SIG-M5 treated with dmso at 0.1 percent for 504 hours (cell line): ENCODE measurements at regions not wholly inside any gene's neighbourhood (a gene's known extent, or its start where the extent isn't known, plus 50 kb on each side); places are given as distances from the start of the nearest gene placed in this dataset.
A peak's percentile ranks its signal among the peaks of the same experiment; 100 is the strongest.
"Not testable (repeated sequence)": the region's sequence is repeated elsewhere in the genome, so short reads cannot be mapped to it uniquely, and the experiment has no call there.

Experiments used
- DNase-seq: peaks from one replicate; lab custom pipeline; 2025; ENCODE audit not compliant: unreplicated experiment; lab: John Stamatoyannopoulos, UW

DNA sequence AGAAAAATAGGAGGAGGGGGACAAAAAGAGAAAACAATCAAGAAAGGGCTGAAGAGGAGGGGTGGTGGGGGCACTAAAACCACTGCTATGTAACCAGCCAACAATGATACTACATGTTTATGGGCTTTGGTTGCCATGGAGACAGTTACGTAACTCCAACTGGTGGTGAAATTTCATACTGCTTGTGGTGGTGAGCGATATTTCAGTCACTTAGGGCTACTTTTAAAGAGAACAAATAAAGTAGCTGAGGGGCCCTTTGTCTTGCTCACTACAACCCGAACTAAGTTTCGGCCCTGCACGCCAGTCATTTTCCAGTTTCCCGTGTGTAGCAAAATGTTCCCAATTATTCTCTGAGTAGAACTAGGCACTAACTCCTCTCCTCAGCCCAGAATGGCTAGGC, 275.2 kb upstream of the EDA2R start:
- DNase-seq: peak; percentile 77

DNA sequence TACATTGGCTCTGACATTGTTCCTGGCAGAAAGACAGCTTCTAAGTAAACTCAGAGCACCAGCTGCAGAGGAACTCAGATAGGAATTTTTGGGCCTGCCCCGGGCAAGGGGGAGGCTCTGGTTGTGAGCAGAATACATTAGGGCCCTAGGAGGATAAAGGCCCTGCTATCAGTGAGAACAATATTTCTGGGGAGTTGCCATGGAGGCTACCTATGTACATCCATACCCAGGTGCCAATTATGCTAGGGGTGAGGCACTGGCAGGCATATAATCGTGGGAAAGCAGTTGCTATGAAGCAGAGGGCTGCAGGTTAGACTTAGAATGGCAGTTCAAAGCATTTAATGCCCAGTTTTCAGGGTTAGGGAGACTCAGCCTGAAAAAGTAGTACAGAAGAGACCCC, 273.5 kb upstream of the EDA2R start:
- no peak for DNase-seq

DNA sequence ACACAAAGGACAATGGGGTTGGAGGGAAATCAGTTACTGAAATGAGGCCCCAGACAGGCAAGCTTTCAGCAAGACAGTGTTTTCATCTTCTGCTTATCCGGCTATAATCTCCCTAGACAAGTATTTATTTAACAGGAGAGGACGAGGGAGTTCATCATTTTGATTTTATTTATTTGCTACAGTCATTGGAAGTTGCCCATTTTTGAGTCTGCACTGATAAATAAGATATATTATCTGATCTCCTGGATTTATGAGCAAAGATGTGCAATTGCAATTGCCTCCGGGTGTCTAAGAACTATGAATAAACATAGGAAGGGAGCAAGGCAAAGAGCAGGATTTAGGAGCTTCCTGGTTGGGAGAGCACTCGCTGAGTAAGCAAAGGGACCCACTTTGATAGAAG, 263.2 kb upstream of the EDA2R start:
- DNase-seq: no peak

DNA sequence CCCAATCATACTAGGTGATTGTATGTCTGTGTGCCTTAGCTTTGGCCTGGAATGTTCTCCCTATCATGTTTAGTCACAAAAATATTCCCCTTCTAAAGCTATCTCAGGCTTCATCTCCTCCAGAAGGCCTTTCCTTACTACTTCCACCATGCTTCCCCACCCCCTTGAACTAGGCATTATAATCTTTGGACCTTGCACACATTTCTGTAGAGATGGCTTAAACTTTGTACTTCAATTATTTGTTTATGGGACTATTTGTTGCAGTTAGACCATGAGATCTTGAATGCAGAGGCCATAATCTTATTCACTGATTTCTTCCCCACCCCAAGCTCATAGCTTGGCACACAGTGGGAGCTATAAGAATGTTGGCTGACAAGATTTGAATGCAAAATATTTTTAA, 262.0 kb upstream of the EDA2R start:
- no peak for DNase-seq

DNA sequence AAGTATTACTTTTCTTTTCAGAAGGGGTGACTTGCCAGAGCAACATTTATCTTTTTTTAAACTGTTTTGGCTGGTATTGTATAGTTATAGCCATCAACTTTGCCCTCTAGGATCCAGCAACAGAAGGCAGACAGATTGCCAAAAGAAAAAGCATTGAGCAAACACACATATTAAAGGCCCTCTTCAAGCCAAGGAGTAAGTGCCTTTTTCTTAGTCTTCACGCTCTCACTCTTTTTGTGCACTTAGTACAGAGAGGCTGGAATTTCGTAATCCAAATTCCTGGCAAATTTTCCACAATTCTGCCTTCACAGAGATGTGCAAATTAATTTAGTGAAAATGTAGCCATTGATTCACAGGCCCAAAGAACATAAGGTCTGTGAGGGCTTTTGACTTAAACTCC, 253.1 kb upstream of the EDA2R start:
- DNase-seq: no peak

DNA sequence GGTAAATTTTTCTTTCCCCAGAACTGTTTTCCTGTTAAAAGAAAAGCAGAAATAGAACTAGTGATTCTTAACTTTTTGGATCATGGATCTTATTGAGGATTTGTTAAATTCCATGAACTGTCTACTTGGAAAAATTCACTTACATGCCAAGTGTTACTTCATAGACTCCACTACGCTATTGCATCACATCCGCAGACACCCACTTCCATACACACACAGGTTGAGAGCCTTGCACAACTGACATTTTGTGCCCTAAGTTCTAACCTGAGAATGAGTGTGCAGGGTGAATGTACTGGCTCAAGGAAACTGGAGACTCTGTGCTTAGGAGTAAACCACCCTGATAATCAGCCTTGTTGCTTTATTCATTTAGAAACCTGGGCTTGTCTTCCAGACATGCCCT, 250.5 kb upstream of the EDA2R start:
- no peak for DNase-seq

DNA sequence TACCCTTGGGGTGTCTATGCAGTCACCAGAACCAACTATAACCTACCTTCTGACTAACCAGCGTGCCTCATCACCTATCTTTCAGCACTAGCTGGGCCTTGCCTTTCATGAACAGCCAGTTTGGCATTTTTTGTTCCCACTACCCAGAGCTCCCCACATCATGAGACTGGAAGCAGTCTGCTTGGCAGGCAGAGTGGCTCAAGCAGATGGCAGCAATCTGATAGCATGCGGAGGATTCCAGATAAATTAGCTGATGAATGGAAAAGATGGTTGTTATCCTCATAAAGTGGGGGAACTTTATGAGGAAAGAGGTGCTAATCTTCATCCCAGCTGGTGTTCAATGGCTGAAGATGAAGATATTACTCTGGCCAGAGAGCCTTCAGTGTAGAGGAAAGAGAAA, 243.2 kb upstream of the EDA2R start:
- DNase-seq: no peak

DNA sequence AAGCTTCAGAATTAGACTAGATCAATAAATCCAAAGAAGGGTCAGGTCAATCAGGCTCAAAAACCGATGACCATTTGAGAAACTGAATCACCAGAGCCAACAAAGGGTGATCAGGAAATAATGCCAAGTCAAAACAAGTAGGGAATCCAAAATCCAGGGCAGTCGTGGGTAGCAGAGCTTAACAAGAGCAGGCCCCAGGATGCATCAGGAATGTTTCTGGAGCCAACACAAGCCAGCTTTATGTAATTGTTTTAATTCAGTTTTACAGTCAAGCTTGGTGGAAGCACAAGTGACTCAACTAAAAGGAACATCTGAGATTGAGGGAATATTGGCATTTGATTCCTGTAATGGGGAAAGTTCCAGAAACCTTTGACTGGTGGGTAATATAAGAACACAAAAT, 237.9 kb upstream of the EDA2R start:
- no peak for DNase-seq

DNA sequence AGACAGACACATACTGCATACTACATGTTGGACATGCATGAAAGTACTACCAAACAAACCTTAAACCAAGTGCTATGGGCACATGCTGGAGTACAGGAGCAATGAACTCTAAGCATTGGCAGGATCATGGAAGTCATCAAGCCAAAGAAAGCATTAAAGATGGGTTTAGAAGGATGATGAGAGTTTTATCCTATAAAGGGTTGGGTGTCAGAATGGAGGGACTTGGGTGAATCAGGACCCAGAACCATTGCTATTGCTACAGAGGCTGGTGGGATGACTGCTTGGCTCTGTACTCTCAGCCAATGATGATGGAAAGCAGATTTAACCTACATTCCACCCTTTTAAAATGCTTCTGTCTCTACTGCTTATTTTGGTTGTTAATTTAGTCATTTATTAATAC, 233.9 kb upstream of the EDA2R start:
- DNase-seq: no peak

DNA sequence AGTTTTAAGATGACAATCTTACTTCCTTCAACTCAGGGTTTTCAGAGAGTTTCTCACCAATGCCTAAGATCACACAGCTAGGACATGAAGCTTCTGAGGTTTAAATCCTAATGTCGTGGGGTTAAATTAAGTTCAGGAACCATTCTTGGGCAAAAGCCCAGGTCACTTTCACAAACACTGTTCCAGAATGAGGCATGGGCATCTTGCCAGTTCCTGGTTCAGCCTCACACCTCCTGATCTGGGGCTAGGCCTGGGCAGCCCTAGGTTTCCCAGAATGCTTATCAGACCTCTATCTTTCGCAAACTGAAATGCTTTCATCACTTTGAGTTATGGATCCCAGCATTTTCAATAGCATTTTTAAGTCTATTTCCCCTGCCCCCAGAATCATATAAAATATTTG, 224.8 kb upstream of the EDA2R start:
- no peak for DNase-seq

DNA sequence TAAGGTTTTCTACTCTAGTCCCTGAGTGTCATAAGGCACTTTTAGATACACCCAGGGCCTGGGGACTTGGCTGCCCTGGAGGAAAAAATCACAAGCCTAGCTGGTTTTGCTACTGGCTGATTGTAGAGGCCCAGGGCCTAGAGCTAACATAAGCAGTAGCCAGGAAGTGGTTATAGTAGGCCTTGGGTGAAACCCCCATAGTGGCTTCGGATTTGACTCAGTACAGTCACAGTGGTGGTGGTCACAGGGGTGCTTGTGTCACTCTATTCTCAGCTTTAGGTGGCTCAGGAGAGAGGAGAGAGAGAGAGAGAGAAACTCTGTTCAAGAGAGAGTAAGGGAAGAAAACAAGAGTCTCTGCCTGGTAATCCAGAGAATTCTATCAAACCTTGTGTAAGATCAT, 194.5 kb upstream of the EDA2R start:
- no peak for DNase-seq

DNA sequence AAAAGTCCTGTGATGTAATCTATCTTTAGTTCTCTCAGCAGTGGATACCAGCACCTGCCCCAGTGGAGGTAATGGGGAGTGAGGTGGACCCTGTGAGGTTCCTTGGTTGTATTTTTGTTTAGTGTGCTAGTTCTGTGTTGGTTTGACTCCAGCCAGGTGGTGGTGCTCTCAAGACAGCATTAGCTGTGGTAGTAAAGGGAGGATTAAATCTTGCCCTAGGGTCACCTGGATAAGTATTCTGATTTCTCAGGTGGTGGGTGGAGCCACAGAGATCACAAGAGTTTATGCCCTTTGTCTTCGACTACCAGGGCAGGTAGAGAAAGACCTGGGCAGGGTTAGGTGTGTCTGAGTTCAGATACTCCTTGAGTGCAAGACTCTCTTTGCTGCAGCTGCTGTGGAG, 176.3 kb upstream of the EDA2R start:
- no peak for DNase-seq

DNA sequence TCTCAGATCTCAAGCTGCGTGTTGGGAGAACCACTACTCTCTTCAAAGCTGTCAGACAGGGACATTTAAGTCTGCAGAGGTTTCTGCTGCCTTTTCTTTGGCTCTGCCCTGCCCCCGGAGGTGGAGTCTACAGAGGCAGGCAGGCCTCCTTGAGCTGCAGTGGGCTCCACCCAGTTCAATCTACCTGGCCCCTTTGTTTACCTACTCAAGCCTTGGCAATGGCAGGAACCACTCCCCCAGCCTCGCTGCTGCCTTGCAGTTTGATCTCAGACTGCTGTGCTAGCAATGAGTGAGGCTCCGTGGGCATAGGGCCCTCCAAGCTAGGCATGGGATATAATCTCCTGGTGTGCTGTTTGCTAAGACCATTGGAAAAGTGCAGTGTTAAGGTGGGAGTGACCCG, 155.6 kb upstream of the EDA2R start:
- DNase-seq: not testable (repeated sequence)

DNA sequence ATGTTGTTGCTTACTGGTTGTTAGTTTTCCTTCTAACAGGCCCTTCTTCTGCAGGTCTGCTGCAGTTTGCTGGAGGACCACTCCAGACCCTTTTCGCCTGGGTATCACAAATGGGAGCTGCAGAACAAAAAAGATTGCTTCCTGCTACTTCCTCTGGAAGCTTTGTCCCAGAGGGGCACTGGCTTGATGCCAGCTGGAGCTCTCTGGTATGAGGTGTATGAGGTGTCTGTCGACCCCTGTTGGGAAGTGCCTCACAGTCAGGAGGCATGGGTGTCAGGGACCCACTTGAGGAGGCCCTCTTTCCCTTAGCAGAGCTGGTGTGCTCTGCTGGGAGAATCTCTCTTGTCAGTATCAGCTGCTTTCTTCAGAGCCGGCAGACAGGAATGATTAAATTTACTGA, 127.4 kb upstream of the EDA2R start:
- no peak for DNase-seq

DNA sequence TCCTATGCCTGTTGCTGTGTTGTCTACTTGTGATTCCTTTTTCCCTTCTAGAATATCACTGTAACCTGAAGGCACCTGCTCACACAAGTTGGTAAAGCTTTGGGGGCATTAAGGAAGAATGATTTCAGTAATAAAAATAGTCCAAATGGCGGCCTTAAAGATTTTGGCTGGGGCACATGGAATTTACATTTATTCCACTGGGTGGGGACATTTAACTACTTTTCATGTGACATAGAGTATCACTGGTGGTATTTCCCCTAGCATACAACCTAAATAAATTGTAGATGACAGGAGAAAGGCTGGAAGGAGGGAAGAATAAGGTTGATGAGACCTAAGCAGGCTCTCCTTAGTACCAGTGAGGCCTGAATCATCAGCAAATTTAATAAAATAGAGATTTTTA, 121.8 kb upstream of the EDA2R start:
- no peak for DNase-seq

DNA sequence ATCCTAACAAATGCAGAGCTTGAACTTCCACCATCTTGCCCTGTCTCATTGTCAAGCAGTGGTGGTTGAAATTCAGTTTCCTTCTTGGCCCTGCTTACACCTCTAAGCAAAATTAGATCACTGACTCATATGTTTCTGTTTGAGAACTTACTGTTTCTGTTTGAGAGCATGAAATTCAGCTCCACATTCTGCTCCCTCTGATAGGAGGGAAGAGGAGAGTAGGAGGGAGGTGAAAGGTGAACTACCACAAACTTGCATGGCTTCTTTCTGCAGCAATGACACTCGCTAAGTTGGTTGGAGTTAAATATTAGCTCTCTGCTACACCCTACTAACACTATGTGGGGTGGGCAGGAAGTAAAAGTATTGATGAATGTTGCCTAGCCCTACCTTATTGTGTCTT, 117.8 kb upstream of the EDA2R start:
- DNase-seq: no peak

DNA sequence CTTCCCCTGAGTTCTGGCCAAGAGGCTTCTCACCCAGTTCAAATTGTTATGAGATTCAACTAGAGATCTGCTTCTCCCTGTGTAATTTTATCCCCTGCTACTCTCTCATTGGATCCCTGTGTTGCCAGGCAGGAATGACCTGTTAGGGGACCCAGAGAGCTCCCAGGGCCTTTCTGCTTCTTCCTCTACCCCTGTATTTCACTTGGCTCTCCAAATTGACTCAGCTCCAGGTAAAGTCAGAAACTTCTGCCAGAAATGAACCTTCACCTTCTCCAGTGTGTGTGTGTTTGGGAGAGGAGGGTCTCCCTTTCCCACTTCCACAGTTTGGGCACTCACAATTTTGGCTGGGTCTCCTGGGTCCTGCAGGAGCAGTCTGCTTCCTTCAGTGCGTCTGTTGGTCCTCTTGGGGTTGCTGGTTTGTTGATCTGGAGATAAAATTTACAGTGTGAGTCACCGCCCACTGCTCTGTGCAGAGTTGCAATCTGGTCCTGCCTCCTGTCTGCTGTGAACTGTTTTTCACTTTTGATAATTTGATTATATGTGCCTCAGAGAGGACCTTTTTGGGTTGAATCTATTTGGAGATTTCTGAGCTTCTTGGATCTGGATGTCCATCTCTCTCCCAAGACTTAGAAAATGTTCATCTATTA, 112.4 kb upstream of the EDA2R start:
- no peak for DNase-seq

DNA sequence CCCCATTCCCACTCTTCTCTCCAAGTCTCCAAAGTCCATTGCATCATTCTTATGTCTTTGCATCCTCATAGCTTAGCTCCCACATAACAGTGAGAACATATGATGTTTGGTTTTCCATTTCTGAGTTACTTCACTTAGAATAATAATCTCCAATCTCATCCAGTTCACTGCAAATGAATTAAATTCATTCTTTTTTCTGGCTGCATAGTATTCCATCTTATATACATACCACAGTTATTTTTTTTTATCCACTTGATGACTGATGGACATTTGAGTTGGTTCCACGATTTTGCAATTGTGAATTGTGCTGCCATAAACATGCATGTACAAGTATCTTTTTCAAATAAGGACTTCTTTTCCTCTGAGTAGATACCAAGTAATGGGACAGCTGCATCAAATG, 105.6 kb upstream of the EDA2R start:
- DNase-seq: not testable (repeated sequence)

DNA sequence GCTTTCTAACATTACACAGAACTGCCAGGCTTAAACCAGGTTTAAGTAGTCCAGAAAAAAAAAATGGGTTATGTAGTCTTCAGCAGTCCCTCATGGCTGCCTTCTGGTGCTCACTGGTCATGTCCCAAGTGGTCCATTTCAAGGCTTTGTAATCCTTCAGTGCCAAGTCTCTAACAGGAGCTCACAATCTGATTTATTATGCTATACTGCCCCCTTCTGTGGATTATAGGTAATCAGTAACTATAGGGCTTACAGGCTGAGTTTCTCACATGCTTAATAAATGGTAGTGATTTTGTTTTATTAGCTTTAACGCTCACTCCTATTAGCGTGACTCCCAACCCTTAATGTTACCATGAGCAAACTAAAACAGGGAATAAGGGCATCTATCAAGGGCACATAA, 92.5 kb upstream of the EDA2R start:
- peak; percentile 45 for DNase-seq

DNA sequence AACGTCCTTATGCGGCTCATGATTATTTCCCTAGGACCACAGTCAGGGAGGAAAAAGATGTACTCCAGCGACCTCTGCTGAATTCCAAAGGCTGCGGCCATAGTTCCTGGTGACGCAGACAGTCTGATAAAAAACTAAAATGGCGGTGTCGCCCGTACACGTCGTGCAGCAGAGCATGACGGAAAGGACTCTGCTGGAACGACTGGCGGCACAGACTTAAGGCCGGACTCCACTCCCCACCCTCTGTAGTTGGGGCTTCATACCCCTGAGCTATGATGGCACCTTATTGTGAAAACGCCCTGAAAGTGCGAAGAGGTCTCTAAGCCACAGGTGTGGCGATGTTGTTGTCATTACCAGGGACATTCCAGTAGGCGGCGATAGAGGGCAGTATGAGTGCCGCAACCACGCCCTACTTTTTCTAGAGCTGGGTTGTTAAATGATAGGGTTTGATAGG, 90.0 kb upstream of the EDA2R start:
- peak; percentile 73 for DNase-seq

DNA sequence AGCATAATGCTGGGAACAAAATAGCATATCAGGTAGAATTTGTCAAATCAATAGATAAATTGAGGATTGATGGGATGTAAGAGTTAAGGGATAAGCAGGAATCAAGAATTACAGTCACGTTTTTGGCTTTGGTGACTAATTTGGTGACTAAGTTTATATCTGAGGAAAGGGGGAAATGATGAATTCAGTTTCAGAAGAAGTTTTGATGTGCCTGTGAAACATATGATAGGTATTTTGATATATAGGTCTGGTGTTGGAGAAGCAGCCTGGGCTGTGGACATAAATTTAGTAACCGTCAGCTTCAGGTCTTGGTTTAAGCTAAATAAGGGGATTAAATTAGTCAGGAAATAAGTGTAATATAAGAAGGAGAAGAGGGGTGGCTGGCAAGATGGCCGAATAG, 79.0 kb upstream of the EDA2R start:
- DNase-seq: no peak

DNA sequence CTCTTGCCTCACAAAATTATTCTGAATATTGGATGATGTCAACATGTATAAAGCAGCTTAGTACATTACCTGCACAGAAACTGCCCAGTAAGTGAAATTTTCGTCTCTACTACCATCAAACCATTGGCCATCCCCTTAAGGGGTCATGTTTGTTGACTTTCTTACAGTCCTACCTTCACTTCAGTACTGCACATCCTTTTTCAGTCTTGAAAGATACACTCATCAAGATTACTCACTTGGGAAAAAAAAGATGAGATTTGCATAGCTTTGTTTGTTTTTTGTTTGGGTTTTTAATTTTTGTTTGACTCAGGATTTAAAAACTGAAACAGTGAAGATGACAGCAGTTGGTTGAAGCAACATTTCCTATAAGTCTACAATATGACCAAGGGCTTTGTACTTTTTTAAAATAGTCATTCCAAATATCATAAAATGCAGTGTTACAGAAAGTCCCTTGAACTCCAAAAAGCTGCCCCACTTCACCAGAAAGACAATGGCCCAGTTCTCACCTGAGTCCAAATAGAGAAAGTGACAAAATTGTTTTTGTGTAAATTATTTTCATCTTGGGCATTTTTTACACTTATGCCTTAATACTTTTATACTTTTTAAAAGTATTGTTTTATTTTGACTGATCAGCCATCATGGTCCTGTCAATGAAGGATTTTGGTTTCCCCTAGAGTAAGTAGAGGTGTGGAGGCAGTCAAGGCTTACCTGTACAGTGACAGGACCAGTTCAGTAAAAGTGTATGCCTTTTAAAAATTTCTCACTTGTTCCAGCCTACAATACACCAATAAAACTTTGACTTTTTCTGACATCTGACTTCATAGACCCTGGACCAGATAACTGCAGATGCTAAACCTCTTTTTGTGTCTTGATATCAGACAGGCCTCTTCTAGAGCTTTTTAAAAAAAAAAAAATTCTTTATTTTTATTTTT, 59.7 kb upstream of the EDA2R start:
- DNase-seq: no peak

DNA sequence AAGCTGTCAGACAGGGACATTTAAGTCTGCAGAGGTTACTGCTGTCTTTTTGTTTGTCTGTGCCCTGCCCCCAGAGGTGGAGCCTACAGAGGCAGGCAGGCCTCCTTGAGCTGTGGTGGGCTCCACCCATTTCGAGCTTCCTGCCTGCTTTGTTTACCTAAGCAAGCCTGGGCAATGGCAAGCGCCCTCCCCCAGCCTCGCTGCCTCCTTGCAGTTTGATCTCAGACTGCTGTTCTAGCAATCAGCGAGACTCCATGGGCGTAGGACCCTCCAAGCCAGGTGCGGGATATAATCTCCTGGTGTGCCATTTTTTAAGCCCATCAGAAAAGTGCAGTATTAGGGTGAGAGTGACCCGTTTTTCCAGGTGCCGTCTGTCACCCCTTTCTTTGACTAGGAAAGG, 53.6 kb upstream of the EDA2R start:
- DNase-seq: not testable (repeated sequence)
